ENCODE measurements at regions not wholly inside any gene's neighbourhood (a gene's known extent, or its start where the extent isn't known, plus 50 kb on each side); places are given as distances from the start of the nearest gene placed in this dataset.

GRCh38 chr15:47945872-47946650 is 174.7 kb upstream of the SLC24A5 start:
- intact Hi-C loops (cut with micrococcal nuclease) = no loop called here

DNA sequence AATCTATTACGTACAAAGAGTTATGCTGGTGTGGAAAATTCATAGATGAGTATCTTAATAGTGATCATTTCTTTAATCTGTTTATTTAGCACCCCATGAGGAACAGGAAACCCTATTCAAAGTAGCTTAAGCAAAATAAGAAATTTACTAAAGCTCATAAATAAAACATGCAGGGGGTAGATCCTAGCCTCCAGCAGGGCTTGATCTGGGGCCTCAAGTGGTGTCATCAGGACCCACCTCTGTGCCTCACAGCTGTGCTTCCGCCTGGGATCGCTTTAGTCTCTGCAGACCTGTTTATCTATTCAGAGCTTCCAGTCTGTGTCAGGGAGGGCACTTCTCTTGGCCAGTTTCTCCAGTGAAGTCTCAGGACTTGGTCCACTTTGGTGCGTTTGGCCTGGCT is 171.0 kb upstream of the SLC24A5 start:
- intact Hi-C loops (cut with micrococcal nuclease) = no loop called here

DNA sequence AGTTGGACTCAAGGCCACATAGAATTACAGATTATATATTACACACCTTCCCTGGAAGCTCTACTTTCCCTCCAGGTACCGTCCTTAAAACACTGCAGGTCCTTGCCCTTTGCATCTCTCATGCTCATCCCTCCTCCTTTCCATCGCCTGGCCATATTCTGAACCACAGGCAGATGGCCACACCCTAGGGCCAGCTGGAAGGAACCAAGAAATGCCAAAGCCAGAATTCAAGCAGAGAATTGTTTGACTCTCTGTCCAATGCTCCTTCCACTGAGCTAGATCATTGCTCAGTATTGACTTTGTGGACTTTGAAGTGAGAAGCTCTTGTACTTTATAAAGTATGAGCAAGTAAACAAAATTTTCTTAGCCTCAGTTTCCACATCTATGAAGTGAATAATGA is 170.3 kb upstream of the SLC24A5 start:
- intact Hi-C loops (cut with micrococcal nuclease) = no loop called here

DNA sequence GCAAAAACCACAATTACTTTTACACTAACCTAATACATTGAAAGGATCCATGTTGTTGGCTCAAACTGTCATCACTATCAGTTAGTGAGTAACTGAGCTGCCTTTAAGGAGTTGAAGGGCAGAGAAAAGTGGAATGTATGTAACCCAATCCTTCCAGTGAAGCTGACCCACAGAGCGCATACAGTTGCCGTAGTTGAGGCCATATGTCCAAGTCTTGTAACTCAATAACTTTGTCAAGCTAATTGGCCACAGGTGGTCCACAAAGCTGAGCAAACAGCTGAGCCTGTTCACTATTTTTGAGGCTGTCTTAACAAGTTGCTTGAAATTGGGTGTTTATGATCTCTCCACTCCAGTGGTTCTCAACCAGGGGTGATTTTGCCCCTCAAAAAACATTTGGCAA is 169.0 kb upstream of the SLC24A5 start:
- intact Hi-C loops (cut with micrococcal nuclease) = no loop called here

- intact Hi-C loops (cut with micrococcal nuclease) = no loop called here
These were observed 166.6 kb upstream of the SLC24A5 start for GRCh38 chr15:47954196-47954595.

- intact Hi-C loops (cut with micrococcal nuclease) = no loop called here
These were observed 165.8 kb upstream of the SLC24A5 start for GRCh38 chr15:47955021-47955420.

GRCh38 chr15:47959617-47960413 is 161.0 kb upstream of the SLC24A5 start:
- intact Hi-C loops (cut with micrococcal nuclease) = no loop called here

DNA sequence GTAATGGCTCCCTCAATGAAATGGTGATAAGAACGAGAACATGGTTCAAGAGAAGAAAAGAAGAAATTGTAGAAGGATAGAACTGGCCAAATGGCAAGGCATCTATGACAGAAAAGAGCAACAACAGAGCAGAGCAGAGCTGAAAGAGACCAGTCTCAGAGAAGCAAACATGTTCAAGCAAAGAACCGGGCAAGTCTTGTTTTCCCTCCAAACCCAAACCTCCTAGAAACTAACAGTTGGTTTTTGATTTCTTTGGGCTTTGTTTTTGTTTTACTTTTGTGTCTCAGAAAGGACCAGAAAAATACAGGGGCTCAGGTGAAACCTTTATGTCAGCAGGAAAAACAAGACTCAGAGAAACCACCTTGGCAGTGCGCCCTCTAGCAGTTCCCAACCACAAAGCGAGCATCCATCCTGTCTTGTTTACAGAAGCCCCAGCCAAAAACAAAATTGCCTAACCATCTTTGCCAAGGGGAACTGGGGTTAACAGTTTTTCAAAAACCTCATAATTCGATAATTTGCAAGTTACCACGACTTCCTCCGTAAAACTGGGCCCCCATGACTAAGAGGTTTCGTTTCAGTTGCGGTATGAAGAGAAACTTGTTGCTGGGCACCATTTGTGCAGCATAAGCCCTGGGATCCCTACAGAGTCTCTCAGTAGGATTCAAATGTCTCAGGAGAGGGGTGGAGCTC is 159.2 kb upstream of the SLC24A5 start:
- intact Hi-C loops (cut with micrococcal nuclease) = no loop called here

DNA sequence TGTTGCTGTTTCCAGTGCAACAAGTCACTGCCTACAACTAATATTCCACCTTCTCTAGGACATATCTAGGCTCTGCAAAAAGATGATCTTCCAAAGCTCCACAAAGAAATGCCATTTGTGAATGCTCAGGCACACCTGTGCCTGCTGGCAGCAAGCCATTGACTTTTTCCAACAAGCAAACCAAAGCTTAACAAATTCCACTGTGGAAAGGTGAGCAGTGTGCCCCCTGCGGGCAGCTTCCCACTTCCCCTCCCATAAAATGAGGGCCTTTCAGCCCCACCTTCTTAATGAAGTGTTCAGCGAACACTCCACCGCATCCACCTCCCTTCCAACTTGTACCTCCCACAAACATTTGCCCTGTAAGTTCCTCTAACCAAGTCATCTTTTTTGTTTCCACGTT is 157.5 kb upstream of the SLC24A5 start:
- intact Hi-C loops (cut with micrococcal nuclease) = no loop called here

DNA sequence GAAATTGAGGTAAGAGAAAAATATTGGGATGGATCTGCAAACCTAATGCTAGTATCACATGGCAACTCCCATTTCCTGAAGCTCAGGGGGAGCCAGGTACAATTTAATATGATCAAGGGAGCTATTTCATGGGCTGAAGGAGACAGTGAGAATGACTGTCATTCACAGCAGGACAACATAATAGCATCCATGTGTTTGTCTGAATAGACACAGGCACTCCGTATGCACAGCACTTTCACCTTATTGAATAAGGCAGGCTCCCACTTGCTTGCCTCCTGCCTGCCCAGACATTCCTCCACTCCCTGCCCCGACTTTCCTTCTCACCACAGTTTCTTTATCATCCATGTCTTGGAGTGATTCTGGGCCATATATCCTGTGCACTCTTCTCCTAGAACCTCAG is 156.6 kb upstream of the SLC24A5 start:
- intact Hi-C loops (cut with micrococcal nuclease) = no loop called here

- intact Hi-C loops (cut with micrococcal nuclease) = no loop called here
These were observed 155.5 kb upstream of the SLC24A5 start for GRCh38 chr15:47965297-47965696.

- intact Hi-C loops (cut with micrococcal nuclease) = no loop called here
These were observed 152.2 kb upstream of the SLC24A5 start for GRCh38 chr15:47968593-47968992.

- intact Hi-C loops (cut with micrococcal nuclease) = no loop called here
These were observed 149.2 kb upstream of the SLC24A5 start for GRCh38 chr15:47971637-47972036.

DNA sequence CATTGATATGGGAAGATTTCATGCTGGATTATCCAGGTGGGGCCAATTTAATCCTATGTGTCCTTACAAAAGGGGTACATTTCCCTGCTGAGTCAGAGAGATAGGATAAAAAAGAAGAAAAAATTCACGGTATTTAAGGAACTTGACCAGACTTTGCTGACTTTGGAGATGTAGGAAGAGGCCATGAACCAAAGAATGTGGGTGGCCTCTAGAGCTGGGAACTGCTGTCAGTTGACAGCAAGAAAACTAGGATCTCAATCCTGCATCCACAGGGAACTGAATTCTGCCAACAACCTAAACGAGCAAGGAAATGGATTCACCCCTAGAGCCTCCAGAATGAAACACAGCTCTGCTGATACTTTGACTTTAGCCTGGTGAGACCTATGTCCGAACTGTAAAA is 148.1 kb upstream of the SLC24A5 start:
- intact Hi-C loops (cut with micrococcal nuclease) = no loop called here

DNA sequence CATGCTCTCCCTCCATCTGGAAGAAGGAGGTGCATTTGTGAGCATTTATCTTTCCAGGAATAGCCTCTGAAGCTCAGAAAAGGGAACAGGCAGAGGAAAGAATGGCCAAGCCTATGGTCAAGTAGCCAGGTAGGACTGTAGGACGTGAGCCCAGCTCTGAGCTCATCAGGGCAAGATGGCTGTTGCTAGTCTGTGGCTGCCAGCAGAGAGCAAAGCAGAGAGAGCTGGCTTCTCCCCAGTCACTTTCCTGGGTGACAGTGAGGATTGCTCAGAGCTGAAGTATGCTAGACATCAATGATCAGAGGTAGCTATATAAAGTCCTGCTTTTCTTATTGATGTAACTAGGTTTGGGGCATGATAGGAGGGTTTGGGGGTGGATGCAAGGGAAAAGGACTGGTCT is 146.1 kb upstream of the SLC24A5 start:
- intact Hi-C loops (cut with micrococcal nuclease) = no loop called here

GRCh38 chr15:47975427-47975826 is 145.4 kb upstream of the SLC24A5 start:
- intact Hi-C loops (cut with micrococcal nuclease) = no loop called here

- intact Hi-C loops (cut with micrococcal nuclease) = no loop called here
These were observed 137.3 kb upstream of the SLC24A5 start for GRCh38 chr15:47983533-47983932.

GRCh38 chr15:47985568-47985967 is 135.2 kb upstream of the SLC24A5 start:
- intact Hi-C loops (cut with micrococcal nuclease) = loop anchor here (5.0 kb wide), 1 partner anchor 513 kb away; no protein-coding TSS in a partner anchor

- intact Hi-C loops (cut with micrococcal nuclease) = loop anchor here (5.0 kb wide), 1 partner anchor 515 kb away; no protein-coding TSS in a partner anchor
These were observed 133.3 kb upstream of the SLC24A5 start for GRCh38 chr15:47987461-47987860.

- intact Hi-C loops (cut with micrococcal nuclease) = loop anchor here (5.0 kb wide), 1 partner anchor 516 kb away; no protein-coding TSS in a partner anchor
These were observed 132.8 kb upstream of the SLC24A5 start for GRCh38 chr15:47987908-47988532.

GRCh38 chr15:47988564-47988963 is 132.2 kb upstream of the SLC24A5 start:
- intact Hi-C loops (cut with micrococcal nuclease) = loop anchor here (5.0 kb wide), 1 partner anchor 516 kb away; no protein-coding TSS in a partner anchor

Data from T-helper 2 cell treated with Interferon-gamma antibody and Interleukin-4, amounts not matched to agents 100 ng/mL and 5 ng/mL, for 36 hours (primary cell).